Right renal cortex interstitium (tissue), 3 donors: ENCODE measurements at regions not wholly inside any gene's neighbourhood (a gene's known extent, or its start where the extent isn't known, plus 50 kb on each side); places are given as distances from the start of the nearest gene placed in this dataset.
"Not testable (repeated sequence)": the region's sequence is repeated elsewhere in the genome, so short reads cannot be mapped to it uniquely, and the experiment has no call there.

ENCODE experiments used
- DNase-seq, 3 donors: peaks; one replicate each; pipeline ENCODE4 v3.0.0-alpha.2; 2013; ENCODE audit warnings: low read depth in 3 of 3, low spot score in 2 of 3

GRCh38 chr3:104165866-104166265 lies 1200.8 kb upstream of the ALCAM start:
- no peak for DNase-seq

- no peak for DNase-seq
Observed at GRCh38 chr3:104168386-104168785, 1198.3 kb upstream of the ALCAM start.

- no peak for DNase-seq
Observed at GRCh38 chr3:104175696-104176095, 1191.0 kb upstream of the ALCAM start.

GRCh38 chr3:104176706-104177105 lies 1190.0 kb upstream of the ALCAM start:
- no peak for DNase-seq

- DNase-seq = no peak
Observed at GRCh38 chr3:104178680-104179079, 1188.0 kb upstream of the ALCAM start.

GRCh38 chr3:104180906-104181305 lies 1185.8 kb upstream of the ALCAM start:
- no peak for DNase-seq

- DNase-seq = no peak
Observed at GRCh38 chr3:104190681-104191080, 1176.0 kb upstream of the ALCAM start.

GRCh38 chr3:104198131-104198530 lies 1168.6 kb upstream of the ALCAM start:
- no peak for DNase-seq

- DNase-seq = no peak
Observed at GRCh38 chr3:104206925-104207324, 1159.8 kb upstream of the ALCAM start.

GRCh38 chr3:104214277-104214676 lies 1152.4 kb upstream of the ALCAM start:
- no peak for DNase-seq

- DNase-seq = no peak
Observed at GRCh38 chr3:104214937-104215336, 1151.8 kb upstream of the ALCAM start.

GRCh38 chr3:104219046-104219445 lies 1147.7 kb upstream of the ALCAM start:
- DNase-seq = not testable (repeated sequence)

- no peak for DNase-seq
Observed at GRCh38 chr3:104234442-104235194, 1132.1 kb upstream of the ALCAM start.

- DNase-seq = peak in 2 of 3 donors; percentile 1 to 3
Observed at GRCh38 chr3:104244680-104245220, 1122.0 kb upstream of the ALCAM start.

- peak in 2 of 3 donors; percentile 10 to 36 for DNase-seq
Observed at GRCh38 chr3:104245261-104245660, 1121.4 kb upstream of the ALCAM start.

- DNase-seq = peak in 1 of 3 donors; percentile 9
Observed at GRCh38 chr3:104245981-104246380, 1120.7 kb upstream of the ALCAM start.

GRCh38 chr3:104257486-104257885 lies 1109.2 kb upstream of the ALCAM start:
- DNase-seq = no peak

- DNase-seq = no peak
Observed at GRCh38 chr3:104263477-104263876, 1103.2 kb upstream of the ALCAM start.

GRCh38 chr3:104266219-104266618 lies 1100.5 kb upstream of the ALCAM start:
- DNase-seq = not testable (repeated sequence)

- DNase-seq = no peak
Observed at GRCh38 chr3:104269771-104270170, 1096.9 kb upstream of the ALCAM start.

GRCh38 chr3:104273046-104273649 lies 1093.6 kb upstream of the ALCAM start:
- no peak for DNase-seq

- DNase-seq = no peak
Observed at GRCh38 chr3:104275199-104275598, 1091.5 kb upstream of the ALCAM start.
